ENCODE measurements at regions not wholly inside any gene's neighbourhood (a gene's known extent, or its start where the extent isn't known, plus 50 kb on each side); places are given as distances from the start of the nearest gene placed in this dataset.

DNA sequence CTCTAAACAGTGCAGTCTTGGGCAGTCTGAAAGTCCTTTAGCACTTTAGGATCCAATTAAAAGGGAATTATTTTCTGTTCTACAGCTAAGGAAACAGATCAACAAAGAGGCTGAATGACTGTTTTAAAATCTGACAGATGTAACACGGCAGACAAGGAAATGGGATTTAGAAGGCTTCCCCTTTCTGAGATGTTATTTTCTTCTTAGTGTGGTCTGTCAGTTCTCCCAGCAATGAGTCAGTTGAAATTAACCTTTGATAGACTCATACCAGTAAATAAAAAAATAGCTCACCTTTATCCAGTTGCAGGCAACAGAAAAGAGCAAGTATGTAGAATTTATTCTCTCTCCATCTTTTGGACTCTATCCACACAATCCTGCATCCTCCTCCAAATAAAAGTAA lies 98.1 kb downstream of the NEDD1 start:
- intact Hi-C loops (cut with DNase I): no loop called here
- no peak for DNase-seq

DNA sequence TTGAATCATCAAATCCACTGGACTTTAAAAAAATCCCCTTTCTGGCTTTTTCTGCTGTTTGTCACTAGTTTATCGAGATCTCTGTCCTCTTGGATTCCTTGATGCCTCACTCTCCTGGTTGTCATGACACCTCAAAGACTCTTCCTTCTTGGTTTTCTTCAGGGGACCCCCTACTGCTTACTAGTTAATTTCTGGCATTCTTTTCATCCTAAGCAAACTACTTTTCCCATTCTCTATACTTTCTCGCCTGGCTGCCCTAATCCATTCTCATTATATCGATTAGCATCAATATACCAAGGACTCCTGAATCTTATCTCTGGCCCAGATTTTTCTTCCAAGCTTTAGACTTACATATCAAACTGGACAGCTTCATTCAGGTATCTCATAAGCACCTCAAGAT lies 98.6 kb downstream of the NEDD1 start:
- intact Hi-C loops (cut with DNase I): no loop called here
- DNase-seq: no peak

DNA sequence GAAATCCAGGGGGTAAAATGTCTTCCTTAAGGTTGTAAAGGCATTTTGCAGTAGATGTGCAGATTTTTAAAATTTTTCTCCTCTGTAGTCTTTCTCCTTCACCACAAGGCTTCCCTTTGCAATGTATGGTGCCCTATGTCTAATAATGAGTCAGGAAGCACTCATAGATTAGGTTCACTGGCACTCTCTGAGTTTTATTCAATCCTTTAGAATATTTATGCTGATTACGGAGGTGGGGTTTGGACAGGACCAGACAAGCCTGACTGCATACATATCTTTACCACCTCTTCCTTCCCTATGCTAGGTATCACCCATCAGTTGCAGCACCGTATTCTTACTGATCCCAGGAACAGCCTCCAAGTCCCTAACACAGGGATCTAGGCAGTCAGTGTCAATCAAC lies 99.5 kb downstream of the NEDD1 start:
- intact Hi-C loops (cut with DNase I): no loop called here
- no peak for DNase-seq

DNA sequence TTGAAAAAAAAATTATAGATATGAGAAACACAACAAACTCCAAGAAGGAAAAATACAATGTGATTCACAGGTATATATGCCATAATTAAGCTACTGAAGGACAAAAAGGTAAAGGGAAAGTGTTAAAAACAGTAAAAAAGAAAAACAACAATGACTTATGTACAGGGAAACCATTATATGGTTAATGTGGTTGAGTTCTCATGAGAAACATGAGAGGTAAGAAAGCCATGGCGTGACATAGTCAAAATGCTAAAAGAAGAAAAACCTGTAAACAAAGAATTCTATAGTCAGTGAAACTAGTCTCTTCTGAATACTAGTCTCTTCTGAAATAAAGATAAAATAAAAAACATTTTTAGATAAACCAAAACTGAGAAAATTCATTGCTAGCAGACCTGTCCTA lies 109.1 kb downstream of the NEDD1 start:
- no peak for DNase-seq
- intact Hi-C loops (cut with DNase I): no loop called here

DNA sequence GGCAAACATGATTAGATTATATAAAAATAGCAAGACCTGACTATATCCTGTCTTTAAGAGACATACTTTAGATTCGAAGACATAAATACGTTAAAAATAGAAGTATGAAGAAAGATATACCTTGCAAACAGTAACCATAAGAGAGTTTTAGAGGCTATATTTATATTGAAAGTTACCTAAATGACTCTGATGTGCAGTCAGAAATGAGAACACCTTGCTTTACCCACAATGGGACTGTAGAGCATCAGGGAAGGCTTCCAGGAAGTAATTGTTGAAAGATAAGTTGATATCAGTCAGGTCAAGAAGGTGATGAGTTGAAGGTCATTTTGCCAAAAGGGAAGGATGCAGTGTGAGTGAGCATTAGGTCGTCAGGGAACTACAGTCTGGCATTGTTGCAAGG lies 110.2 kb downstream of the NEDD1 start:
- intact Hi-C loops (cut with DNase I): no loop called here
- no peak for DNase-seq

DNA sequence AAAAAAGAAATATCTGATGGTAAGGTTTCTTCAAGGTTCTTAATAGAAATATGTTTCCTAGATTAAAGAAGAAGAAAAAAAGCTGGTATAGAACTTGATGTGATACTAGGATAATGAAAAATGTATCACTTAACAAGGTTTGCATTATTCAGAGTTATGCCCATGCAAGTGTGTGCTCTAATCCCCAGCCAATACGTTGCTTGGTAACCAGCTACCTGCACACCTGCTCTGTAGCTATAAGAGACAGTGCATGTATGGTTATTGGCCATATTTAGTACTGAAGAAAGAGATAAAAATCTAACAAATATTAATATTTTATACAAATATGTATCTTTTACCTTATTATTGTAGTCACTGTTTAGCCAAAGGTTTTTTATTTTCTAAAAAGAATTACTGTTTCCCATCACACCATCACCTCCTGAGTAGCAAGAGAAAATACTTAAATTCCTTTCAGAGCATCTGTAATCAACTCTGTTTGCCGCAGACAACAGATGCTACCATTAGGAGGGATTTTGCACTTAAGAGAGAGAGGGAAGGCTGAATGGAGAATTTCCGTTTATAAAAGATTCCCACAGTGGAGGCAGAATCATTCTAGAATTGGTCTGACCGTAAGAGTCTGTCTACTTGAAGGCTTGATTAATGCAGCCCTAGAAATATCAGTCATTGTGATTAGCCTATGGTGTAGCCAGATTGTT lies 115.6 kb downstream of the NEDD1 start:
- intact Hi-C loops (cut with DNase I): no loop called here
- DNase-seq: no peak

DNA sequence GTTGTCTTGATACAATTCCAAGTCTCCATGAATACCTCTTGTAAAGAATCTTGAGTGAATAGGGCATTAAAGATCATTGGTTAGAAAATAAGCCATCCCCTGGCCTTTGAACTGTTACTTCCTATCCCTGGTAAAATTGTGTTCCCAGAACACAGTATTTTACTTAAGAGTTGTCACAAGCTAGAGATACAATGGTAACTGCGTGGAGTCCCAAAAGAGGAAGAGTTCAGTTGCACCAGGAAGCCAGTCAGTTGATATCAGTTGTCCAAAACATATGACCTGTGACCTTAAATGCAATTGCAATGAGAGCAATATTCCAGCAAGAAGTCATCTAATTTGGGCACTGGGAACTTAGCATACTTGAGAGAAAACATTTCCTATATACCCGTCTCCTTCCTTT lies 117.3 kb downstream of the NEDD1 start:
- DNase-seq: no peak
- intact Hi-C loops (cut with DNase I): no loop called here

DNA sequence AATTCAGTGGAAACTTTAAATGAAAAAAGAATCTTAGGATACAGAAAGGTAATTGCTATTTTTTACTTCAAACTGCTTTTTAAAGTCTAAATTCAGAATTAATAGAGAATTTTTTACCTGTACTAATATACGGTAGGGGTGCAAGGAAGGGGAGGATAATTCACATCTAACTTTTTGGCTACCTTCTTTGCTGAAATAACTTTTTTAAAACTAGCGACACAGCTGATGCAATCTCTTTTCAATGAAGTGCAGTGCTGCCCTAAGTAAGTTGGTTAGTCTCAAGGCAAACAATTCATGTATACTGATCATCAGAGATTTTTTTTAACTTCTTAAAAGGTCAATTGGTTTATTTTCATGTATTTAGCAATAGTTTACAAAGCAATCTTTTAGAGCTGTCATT lies 119.8 kb downstream of the NEDD1 start:
- intact Hi-C loops (cut with DNase I): no loop called here
- DNase-seq: no peak

DNA sequence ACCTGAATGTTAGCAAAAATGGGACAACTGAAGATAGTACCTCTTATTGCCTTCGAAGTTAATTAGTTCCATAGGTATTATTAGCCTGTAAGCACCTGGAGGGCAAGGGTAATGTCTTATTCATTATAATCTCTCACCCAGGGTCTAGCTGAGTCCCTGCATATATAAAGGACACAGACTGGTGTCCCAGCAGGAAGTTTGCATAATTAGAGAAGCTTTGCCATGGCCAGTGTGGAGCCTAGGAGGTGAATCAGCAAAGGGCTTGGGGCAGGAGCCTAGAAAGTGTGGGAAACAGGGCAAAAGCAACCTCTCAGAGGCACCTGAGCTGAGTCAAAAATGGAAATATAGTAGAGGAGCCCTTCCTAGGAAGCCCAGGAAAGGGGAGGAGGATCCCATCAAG lies 120.4 kb downstream of the NEDD1 start:
- DNase-seq: no peak
- intact Hi-C loops (cut with DNase I): no loop called here

DNA sequence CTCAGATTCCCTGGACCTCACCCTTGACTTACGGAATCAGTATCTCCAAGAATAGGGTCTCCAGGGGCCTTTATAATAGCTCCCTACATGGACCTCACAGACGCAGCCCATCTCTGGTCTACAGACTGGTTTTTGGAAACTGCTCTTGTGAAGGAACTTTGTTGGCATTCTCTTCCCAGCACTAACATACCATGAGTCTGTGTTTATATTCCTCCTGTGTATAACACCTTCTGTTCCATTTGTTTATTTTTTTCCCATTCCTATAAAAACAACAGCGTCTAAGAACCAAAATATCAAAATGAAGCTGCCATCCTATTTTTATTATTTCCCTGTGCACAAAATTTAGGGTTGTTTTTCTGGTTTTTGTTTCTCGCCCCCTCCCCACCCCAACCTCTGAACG lies 131.1 kb downstream of the NEDD1 start:
- DNase-seq: no peak
- intact Hi-C loops (cut with DNase I): no loop called here

DNA sequence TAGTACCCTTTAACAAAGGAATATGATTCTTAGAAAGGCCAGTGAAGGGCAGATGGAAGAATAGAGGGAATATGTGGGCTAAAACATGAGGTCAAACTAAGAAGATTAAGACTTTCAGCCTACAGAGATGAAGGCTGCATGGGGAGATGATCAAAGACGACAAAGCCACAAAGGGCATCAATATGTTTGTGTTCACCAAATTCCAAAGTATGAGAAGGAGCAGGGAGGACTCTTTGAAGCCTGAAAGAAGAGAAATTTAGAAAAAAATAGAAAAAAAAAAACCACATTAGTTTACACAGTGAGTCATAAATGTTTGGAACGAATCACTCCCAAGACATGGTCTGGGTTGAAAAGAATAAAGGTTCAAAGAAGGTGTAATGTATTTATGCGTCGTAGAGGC lies 131.8 kb downstream of the NEDD1 start:
- intact Hi-C loops (cut with DNase I): no loop called here
- DNase-seq: no peak

DNA sequence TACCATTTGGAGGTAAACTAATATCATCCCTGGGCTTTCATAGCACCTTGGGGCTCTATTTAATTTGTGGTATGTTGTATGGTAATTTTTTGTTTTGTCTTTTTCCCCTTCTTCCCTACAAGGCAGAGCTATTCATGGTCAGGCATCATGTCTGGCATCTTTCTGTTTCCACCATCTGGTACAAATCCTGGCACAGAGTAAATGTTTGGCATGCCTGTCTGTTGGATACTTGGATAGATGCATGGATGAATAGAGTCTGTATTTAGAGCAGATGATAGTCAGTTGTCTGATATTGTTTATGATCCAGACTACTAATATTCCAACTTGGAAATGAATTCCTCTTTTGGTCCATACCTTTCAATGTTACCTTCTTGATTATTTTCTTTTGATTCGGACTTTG lies 139.8 kb downstream of the NEDD1 start:
- no peak for DNase-seq
- intact Hi-C loops (cut with DNase I): no loop called here

DNA sequence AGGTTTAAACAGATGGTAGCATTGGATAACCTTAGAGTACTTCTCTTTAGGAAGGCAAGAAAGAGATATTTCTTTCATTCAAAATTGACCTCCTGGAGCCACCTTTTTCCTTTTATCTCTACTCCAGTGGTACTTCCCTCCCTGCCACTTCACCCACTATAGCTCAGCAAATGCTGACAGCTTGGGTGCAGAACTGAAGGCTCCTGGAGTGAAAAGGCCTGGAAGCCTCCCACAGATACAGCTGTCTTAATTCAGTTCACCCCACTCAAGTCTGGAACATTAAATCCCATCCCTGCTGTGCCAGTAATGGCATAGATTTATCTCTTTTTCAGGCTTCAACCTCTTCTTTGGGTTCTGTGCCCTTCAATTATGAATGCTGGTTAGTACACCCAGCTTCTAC lies 140.3 kb downstream of the NEDD1 start:
- intact Hi-C loops (cut with DNase I): no loop called here
- peak in 24 of 42 donors; percentile 5 to 74 (median 24) for DNase-seq

DNA sequence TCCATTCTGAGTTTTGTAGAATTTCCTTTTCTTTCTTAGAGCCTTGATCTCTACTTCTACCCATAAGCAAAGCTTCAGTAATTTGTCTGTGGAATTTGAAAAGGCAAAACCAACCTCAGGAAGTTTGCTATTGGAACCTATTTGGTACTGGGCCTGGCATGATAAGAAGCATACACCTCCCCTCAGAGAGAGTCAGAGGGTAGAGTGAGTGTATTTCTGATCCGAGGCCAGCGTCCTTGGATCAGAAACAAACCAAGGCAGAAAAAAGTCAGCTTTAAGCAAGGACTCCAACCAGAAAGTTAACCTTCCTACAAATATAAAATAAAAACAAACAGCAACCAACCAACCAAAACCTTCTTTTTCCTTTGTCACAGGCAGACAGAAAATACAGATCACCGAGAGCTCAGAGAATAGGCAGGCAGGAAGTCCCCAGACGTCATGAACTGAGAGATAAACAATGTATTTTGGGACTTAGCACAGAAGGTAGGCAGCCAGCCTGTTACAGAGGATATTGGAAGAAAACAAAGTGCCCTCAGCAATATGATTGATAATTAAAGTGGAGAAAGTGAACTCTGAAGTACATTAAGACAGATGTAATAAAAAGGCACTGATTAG lies 141.5 kb downstream of the NEDD1 start:
- DNase-seq: no peak
- intact Hi-C loops (cut with DNase I): no loop called here

DNA sequence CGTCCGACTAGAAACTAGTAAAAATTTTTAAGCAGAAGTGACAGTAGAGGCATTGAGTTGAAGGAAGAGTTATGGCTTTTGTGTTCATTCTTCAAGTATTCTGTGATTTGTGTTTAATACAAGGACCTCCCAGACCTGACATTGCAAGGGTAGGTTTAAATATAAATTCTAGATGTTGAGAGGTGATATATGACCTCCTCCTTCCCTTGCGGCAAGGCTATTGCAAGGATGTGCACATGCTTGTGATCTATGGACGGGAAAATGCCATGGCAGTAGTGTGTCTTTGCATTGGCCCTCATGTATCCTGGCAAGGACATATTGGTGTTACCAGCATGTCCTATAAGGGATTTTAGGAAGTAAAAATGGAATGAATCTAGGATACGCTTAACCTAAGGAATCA lies 143.5 kb downstream of the NEDD1 start:
- intact Hi-C loops (cut with DNase I): no loop called here
- DNase-seq: no peak

DNA sequence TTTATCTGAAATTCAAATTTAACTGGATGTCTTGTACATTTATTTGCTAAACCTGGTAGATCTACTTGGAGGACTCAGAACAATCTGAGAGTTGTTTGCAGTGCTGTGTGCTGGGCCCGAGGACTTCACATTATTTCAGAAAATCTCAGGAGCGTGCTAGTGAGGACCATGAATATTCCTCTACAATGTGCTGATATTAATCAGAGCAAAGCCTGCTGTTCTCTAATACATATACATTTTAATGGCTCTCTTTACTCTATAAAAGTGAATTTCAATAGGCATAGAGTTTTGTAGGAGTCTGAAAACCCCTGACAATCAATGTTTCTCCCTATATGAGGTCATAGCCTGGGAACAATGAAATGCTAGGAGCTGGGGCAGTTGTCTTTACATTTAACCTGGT lies 144.3 kb downstream of the NEDD1 start:
- intact Hi-C loops (cut with DNase I): no loop called here
- no peak for DNase-seq

DNA sequence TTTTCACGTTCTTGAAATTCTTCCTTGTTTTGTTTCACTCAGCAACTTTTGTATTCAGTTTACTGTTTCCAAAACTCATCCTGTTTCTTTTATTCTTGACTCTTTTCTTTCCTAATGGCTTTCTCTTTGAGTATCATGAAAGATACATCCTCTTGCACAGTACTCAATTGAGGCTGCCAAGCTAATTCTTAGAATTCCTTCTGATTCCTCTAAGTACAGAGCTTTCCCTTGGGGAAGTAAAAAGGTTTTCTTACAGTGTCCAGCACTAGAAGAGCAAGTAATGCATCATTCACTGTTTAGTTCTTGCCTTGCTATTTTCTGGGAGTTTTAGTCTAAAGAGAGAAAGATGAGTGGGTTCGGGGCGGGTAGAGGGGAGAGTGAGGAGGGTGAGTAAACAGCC lies 154.1 kb downstream of the NEDD1 start:
- intact Hi-C loops (cut with DNase I): no loop called here
- no peak for DNase-seq

DNA sequence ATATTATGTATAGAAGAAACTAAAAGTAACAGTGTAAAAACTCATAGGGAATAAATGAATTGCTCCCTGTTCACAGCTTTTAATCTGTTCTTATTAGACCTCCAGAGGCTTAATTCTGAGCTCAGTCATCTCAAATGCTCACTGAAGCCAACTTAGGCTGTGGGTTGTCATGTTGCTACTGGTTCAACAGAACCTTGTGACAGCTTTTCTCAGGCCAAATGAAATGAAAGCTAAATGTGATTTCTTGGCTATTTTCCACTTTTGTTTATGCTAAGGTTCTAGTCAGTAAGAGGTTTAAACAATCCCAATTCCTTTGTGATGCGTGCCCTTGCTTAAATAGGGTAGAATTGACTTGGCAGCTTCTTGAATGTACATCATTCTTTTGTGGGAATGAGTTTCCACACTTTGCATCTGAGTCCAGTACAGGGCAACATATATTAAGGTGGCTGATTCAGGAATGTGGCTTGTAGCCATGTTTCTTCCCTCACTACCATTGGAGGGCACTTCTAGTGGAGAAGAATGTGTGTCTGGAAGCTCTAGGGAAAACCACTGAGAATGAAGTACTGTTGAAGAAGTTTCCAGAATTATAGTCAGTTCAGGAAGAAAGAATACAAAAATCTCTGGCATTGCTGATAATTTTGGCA lies 156.4 kb downstream of the NEDD1 start:
- intact Hi-C loops (cut with DNase I): no loop called here
- no peak for DNase-seq

DNA sequence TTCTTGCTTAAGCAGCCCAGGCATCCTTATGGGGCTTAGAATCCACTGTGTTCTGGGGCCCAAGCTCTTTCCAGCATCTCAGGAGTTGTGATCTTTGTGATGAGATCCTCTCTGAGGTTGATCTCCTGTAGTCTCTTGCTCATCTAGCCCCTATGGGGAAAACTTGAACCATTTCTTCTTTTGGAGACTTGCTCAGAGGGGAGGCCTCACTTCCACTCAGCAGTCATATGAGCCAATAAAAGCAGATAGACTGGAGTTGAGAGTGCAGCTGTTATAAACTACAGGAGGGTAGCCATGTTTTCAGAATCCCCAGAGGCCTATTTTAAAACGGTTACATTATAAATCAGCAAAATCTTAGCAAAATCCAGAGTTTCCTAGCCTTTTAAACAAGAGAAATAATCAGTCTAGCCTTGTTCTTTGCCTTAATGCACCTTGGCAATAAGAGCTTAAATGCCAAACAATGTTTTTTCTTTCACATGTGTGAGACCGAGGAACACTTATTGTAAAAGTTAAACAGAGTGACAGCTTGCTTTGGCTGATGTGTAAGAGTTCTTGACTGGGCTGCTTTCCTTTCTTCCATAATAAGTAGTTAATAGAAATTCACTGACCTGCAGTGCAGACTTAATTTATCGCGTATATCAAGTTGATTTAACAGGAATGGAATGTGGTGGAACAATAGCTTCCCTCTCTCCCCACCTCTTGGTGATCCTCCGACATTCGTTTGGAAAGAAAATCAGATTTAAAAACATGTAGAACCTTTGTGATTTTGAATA lies 168.3 kb downstream of the NEDD1 start:
- DNase-seq: no peak
- intact Hi-C loops (cut with DNase I): no loop called here

DNA sequence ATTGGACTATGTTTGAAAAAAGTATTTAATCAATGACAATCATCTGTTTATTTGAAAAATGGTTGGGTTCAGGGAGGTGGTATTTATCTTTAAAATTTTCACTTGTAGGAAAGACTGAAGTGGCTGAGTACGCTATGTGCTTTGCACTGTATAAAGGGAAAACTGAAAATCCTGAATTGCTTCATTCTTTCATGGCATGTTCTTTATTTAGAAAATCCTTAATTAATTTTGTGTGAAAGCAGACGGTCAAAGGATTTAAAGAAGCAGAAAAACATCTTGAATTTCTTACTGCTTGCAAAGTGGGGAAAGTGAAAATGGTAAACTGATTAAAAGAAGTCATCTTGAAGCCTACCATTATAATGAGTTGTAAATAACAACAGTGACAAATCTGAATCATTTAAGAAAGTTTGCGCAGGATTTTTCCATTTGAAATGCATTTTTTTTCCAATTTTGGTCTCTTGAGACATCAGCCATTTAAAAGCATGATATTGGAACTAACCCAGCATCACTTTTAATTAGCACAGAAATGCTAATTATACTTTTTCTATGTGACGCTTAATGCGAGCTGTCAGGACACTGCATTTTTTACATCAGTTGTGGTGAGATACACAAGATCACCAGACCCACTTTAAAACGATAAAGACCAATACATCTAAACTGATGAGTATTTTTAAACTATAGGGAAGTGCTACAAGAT lies 169.0 kb downstream of the NEDD1 start:
- no peak for DNase-seq

More for the DNA sequence above, 169.0 kb downstream of the NEDD1 start:
- intact Hi-C loops (cut with DNase I): no loop called here
